Suppressor macrophage treated with lipopolysaccharide for 1 hour (primary cell): ENCODE measurements at regions not wholly inside any gene's neighbourhood (a gene's known extent, or its start where the extent isn't known, plus 50 kb on each side); places are given as distances from the start of the nearest gene placed in this dataset.
"Not testable (repeated sequence)": the region's sequence is repeated elsewhere in the genome, so short reads cannot be mapped to it uniquely, and the experiment has no call there.

Experiments used
- DNase-seq, 3 donors: peaks; one replicate each; pipeline ENCODE4 v3.0.0-alpha.2; 2020 to 2022

- no peak for DNase-seq
Measured at GRCh38 chrX:44096666-44097065, 123.5 kb upstream of the NDP start.

DNA sequence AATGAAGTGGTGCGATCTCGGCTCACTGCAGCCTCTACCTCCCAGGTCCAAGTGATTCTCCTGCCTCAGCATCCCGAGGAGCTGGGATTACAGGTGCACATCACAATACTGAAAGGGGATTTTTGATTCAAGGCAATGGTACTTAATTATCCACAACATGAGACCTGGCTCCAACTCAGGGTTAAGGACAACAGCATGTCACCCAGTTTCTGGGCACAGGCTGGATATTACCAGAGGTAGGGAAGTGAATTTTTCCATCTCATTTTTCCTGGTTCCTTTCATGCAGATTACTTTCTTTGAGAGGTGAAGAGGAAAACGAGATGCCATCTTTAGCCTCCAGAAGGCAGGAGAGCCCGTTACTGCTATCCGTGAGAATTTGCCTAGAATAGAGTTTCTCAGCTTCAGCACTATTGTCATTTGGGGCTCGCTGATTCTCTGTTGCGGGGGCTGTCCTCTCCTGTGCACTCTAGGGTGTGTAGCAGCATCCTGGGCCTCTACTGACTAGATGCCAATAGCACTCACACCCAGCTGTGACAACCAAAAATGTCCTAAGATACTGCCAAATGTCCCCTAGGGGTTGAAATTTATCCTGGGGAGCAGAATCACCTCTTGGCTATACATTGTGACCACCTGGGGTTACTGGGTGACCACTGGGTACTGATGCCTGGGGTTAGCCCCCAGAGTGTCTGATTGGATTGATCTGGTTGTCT, 121.8 kb upstream of the NDP start:
- no peak for DNase-seq

DNA sequence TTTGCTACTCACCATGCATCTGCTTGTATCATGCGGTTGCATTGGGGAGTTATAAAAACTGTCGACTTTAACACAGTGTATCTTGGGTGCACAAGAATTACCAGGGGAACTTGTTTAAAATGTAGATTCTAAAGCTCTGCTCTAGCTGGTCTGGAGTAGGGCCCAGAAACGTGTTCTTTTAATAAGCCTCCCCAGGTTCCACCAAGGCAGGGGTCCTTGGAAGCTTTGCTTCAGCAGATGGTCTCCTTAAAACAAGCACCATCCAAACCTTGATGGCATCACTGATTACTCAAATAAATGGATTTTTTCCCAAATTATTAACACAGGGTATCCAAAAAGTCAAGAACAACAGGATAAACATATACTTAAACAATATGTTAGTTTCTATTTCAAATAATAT, 120.2 kb upstream of the NDP start:
- no peak for DNase-seq

GRCh38 chrX:44092778-44093177, 119.6 kb upstream of the NDP start:
- DNase-seq = no peak

- no peak for DNase-seq
Measured at GRCh38 chrX:44088510-44089144, 115.4 kb upstream of the NDP start.

DNA sequence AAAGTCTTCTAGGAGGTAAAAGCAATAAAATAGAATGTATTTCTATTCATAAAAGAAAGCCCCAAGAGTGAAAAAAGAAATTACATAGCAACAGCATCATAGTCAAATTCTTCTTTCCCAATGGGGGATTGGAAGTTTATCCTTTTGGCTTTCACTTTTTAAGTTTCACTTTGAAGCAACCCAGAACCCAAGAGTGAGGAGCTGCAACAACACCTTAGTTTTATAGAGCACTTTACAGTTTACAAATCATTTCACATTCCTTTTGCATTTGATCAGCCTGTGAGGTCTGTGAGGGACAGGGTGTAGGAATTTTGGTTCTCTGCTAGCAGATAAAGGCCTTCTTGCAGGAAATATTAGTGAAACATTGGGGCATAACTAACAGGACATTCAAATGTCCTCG, 112.0 kb upstream of the NDP start:
- no peak for DNase-seq

DNA sequence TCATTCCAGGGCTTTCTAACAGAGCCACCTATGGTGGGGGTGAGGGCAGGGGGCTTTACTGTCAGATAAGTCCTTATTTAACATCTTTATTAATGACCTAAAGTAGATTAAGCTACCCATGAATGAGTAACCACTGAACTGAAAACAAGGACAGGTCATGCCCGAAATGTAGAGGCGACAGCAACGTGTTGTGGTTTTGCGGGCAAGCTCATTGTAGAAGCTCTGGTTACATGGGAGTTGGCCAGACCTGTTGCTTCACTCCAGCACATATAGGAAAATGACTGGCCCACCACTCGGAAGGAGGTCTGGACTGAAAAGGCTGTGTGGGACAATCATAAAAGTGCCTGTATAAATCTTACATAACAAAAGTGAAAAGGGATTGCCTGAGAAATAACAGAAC, 109.6 kb upstream of the NDP start:
- DNase-seq = no peak

DNA sequence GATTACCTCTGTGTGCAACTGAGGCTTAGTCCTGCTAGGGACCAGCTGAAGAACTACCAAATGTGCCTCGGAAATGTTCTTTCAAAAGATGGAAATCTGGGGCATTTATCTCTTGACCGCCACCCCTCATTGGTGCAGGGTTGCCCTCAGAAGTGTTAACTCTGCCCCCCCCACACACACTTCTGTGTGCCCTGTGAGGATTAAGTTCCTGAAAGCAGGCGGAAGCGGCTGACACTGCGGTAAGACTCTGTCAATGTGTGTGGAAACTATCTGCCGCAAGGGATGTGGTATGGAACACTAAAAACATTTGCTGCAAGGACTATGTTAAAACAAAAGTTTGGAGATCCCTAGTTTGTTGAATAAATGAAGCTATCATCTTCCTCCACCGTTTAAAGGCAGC, 106.9 kb upstream of the NDP start:
- DNase-seq = no peak

- DNase-seq = no peak
Measured at GRCh38 chrX:44072631-44073030, 99.4 kb upstream of the NDP start.

GRCh38 chrX:44071847-44072551, 98.8 kb upstream of the NDP start:
- no peak for DNase-seq

DNA sequence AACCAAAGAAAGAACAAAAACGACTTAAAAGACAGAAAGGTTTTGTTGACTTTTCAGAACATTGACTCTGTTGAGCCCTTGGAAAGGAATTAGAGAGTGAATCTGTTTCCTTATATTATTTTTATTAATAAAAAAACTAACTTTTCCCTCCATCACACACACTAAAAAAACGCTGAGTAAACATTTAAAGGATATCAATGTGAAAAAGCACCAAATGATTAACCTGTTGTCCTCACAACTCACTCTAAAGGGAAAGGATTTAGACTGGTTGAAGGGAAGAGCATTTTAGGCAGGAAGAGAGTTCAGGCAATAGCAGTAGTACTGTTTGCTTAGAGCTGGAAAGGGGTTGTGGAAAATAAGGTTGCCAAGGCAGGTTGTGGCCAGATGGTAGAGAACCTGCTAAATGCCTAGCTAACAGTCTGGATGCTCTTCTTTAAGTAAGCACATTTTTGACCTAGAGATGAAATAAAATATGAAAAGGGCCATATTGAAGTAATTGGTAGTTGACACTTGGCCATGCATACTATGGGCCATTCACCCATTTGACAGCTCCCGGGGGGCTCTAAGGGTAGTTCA, 98.0 kb upstream of the NDP start:
- no peak for DNase-seq

GRCh38 chrX:44068043-44068442, 94.9 kb upstream of the NDP start:
- DNase-seq = no peak

GRCh38 chrX:44063606-44064005, 90.4 kb upstream of the NDP start:
- no peak for DNase-seq

GRCh38 chrX:44062840-44063239, 89.7 kb upstream of the NDP start:
- peak; percentile 21 to 30 (median 28) for DNase-seq

- DNase-seq = no peak
Measured at GRCh38 chrX:44061968-44062614, 88.9 kb upstream of the NDP start.

- peak in 1 of 3 donors; percentile 17 for DNase-seq
Measured at GRCh38 chrX:44060221-44060620, 87.0 kb upstream of the NDP start.

GRCh38 chrX:44058339-44058738, 85.1 kb upstream of the NDP start:
- DNase-seq = no peak

- no peak for DNase-seq
Measured at GRCh38 chrX:44055638-44056037, 82.4 kb upstream of the NDP start.

GRCh38 chrX:44054863-44055601, 81.8 kb upstream of the NDP start:
- DNase-seq = no peak

DNA sequence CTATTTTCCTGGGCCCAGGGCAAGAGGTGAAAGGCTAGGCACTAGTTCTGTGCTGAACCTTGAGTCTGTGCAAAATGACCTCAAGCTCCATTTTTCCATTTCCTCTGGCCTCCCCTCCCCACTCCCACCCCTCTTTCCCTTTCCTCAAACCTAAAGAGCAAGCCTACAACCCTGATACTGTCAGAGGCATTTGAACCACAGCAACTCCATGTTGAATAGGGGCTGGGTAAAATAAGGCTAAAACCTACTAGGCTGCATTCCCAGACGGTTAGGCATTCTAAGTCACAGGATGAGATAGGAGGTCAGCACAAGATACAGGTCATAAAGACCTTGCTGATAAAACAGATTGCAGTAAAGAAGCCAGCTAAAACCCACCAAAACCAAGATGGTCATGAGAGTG, 71.9 kb upstream of the NDP start:
- not testable (repeated sequence) for DNase-seq

- no peak for DNase-seq
Measured at GRCh38 chrX:44043496-44043895, 70.3 kb upstream of the NDP start.

DNA sequence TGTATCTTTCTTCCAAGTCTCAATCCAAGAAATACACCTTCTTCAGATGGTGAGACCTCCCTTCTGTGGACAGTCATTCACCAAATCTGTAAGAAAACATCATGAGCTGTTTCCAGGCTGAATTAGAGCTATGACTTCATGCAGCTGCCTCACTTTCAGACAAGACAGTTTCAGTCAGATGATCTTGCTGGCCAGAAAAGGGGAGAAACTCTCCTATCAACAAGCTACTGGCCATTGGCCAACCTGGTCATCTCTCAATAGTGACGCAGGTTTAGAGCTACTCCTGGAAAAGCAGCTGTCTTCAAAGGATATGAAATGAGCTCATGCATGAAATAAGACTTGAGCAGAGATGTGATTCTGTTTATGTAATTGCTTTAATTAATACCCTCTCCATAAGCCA, 69.6 kb upstream of the NDP start:
- no peak for DNase-seq

DNA sequence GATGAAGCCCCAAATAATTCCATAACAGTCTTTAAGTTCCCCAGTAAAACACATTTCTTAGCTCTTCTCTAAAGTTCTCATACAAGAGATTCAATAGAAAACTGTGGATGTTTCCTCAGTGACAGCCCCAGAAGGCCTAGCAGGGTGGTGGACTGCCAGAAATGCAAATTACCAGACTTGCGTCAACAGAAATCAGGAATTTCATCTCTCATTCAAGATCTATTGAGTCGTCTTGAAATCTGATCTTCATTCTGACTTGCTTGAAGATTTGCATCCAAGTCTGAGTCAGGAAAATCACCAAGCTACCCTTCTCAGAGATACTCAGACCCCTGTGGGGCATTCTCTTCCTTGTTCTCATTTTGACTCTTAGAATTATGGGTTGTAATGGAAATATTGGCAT, 68.9 kb upstream of the NDP start:
- DNase-seq = no peak
